Endothelial cell of umbilical vein (primary cell): ENCODE measurements at regions not wholly inside any gene's neighbourhood (a gene's known extent, or its start where the extent isn't known, plus 50 kb on each side); places are given as distances from the start of the nearest gene placed in this dataset.

Experiments used
- BruUV-seq: library from RNA; stranded (reverse); fragments of 400-500 nt; replicated peaks from 2 replicates; lab custom pipeline; 2021; lab: Mats Ljungman, UMichigan
- CTCF ChIA-PET: fragments of 300-600, 350-600 bp; sonication (Branson Sonifier 250); formaldehyde crosslinking; loops from one replicate; lab custom pipeline; 2021; ENCODE audit warnings: antibody characterized with exemption, inconsistent platforms; lab: Charles Lee
- POLR2A ChIA-PET: fragments of 300-600, 350-600 bp; sonication (Branson Sonifier 250); formaldehyde crosslinking; loops from one replicate; lab custom pipeline; 2021; ENCODE audit warnings: antibody characterized with exemption, inconsistent platforms; lab: Charles Lee
- DNase-seq: peaks from one replicate; pipeline ENCODE4 v3.0.0-alpha.2; 2011; ENCODE audit warnings: low read depth, low spot score
- FAIRE-seq: peaks from 2 replicates; lab custom pipeline; 2011; peaks lifted over from hg19 to GRCh38; lab: Jason Lieb, UNC
- H2AFZ ChIP-seq: 2 replicates; pipeline ENCODE4 v1.6.0; 2012; ENCODE audit warnings: low read depth, low read length, control low read depth, inconsistent platforms
- H3K27ac ChIP-seq: 2 replicates; pipeline ENCODE4 v1.5.1; 2011; ENCODE audit warnings: low read depth, mild to moderate bottlenecking, control low read depth, low read length, moderate library complexity; ENCODE audit not compliant: insufficient read depth
- H3K27me3 ChIP-seq, 2 experiments: 2 replicates each; pipeline versions ENCODE4 v1.6.0 to v1.6.1; 2011; ENCODE audit warnings: low read length in 2 of 2, mixed read lengths in 1 of 2; ENCODE audit not compliant: control insufficient read depth in 2 of 2, insufficient read depth in 2 of 2
- H3K36me3 ChIP-seq, 2 experiments: 2 replicates in 1 of 2; 3 replicates in 1 of 2; pipeline ENCODE4 v1.5.1; 2011; ENCODE audit warnings: low read length in 2 of 2, mild to moderate bottlenecking in 1 of 2, moderate library complexity in 1 of 2; ENCODE audit not compliant: control insufficient read depth in 2 of 2, insufficient read depth in 2 of 2; ENCODE audit errors: extremely low read depth in 1 of 2
- H3K4me1 ChIP-seq: 3 replicates; pipeline ENCODE4 v1.5.1; 2011; ENCODE audit warnings: mild to moderate bottlenecking, low read length; ENCODE audit not compliant: control insufficient read depth, insufficient read depth; ENCODE audit errors: extremely low read depth
- H3K4me2 ChIP-seq: 2 replicates; pipeline ENCODE4 v1.6.1; 2011; ENCODE audit warnings: low read length, control low read depth, mixed read lengths; ENCODE audit not compliant: insufficient read depth
- H3K4me3 ChIP-seq, 3 experiments: fragments of 200-600 bp in 1 of 3; sonication (generic), shearing (Covaris generic) in 1 of 3; replicated peaks in 1 of 3; 2 replicates each; pipeline ENCODE4 v1.5.1; 2011 to 2016; ENCODE audit warnings: control low read depth in 3 of 3, low read length in 3 of 3, mild to moderate bottlenecking in 2 of 3, inconsistent platforms in 1 of 3, low read depth in 1 of 3, moderate library complexity in 1 of 3; ENCODE audit not compliant: insufficient read depth in 1 of 3
- H3K79me2 ChIP-seq: 2 replicates; pipeline ENCODE4 v1.6.0; 2012; ENCODE audit warnings: low read length, inconsistent platforms; ENCODE audit not compliant: control insufficient read depth, insufficient read depth
- H3K9ac ChIP-seq: replicated peaks from 2 replicates; pipeline ENCODE3; 2011; ENCODE audit warnings: low read length, control low read depth; ENCODE audit not compliant: insufficient read depth; ENCODE audit errors: extremely low read depth
- H3K9me1 ChIP-seq: replicated peaks from 3 replicates; pipeline ENCODE4 v1.6.0; 2011; ENCODE audit warnings: mild to moderate bottlenecking, low read length; ENCODE audit not compliant: control insufficient read depth, insufficient read depth; ENCODE audit errors: extremely low read depth
- H3K9me3 ChIP-seq: replicated peaks from 2 replicates; pipeline ENCODE4 v1.5.1; 2012; ENCODE audit warnings: low read length, inconsistent platforms; ENCODE audit not compliant: control insufficient read depth, insufficient read depth
- H4K20me1 ChIP-seq: replicated peaks from 2 replicates; pipeline ENCODE3; 2011; ENCODE audit warnings: mild to moderate bottlenecking, low read length; ENCODE audit not compliant: control insufficient read depth, insufficient read depth; ENCODE audit errors: extremely low read depth
- CTCF ChIP-seq, 2 donors: IDR thresholded peaks; 1 replicate in 1 of 2; 2 replicates in 1 of 2; pipeline ENCODE4 v1.5.1; 2011; ENCODE audit warnings: low read length in 2 of 2, mild to moderate bottlenecking in 2 of 2, moderate library complexity in 2 of 2, control low read depth in 1 of 2, inconsistent platforms in 1 of 2, low read depth in 1 of 2; ENCODE audit not compliant: insufficient read depth in 1 of 2; ENCODE audit errors: extremely low read depth in 1 of 2
- EZH2 ChIP-seq: IDR thresholded peaks from 2 replicates; pipeline ENCODE4 v1.6.1; 2012; ENCODE audit warnings: borderline replicate concordance, low read depth, mild to moderate bottlenecking, moderate library complexity, low read length, inconsistent platforms; ENCODE audit not compliant: severe bottlenecking
- FOS ChIP-seq: IDR thresholded peaks from 2 replicates; pipeline ENCODE4 v1.6.1; 2011; ENCODE audit warnings: mild to moderate bottlenecking, low read length, moderate library complexity, borderline replicate concordance; ENCODE audit not compliant: insufficient read depth
- GATA2 ChIP-seq: IDR thresholded peaks from 2 replicates; pipeline ENCODE4 v1.7.0; 2011; ENCODE audit warnings: low read depth, mild to moderate bottlenecking, moderate library complexity, mixed read lengths, low read length; ENCODE audit not compliant: insufficient read length, insufficient read depth
- JUN ChIP-seq: IDR thresholded peaks from 2 replicates; pipeline ENCODE4 v1.6.1; 2011; ENCODE audit warnings: borderline replicate concordance, low read depth; ENCODE audit not compliant: insufficient read length, insufficient read depth
- MAX ChIP-seq: IDR thresholded peaks from 2 replicates; pipeline ENCODE4 v1.6.1; 2011; ENCODE audit not compliant: insufficient read depth, insufficient read length
- MYC ChIP-seq: IDR thresholded peaks from one replicate; pipeline ENCODE4 v1.6.1; 2011; ENCODE audit warnings: mild to moderate bottlenecking, low read depth, low read length
- POLR2AphosphoS5 ChIP-seq: IDR thresholded peaks from 2 replicates; pipeline ENCODE4 v1.6.1; 2012; ENCODE audit warnings: low read depth, mild to moderate bottlenecking, control low read depth, low read length, moderate library complexity; ENCODE audit not compliant: insufficient read depth
- dilution Hi-C: fragments of 300-500 bp; cut with MboI; formaldehyde crosslinking; loops from one replicate; pipeline ENCODE4 v1.15.0; 2019; ENCODE audit warnings: low sequenced_read_pairs; ENCODE audit not compliant: extremely low pct_ligation_motif_present
- intact Hi-C: fragments of 100-400 bp; cut with micrococcal nuclease; formaldehyde crosslinking; loops from one replicate; pipeline ENCODE4 v1.10.0; 2022

GRCh38 chr6:89028774-89029173, 51.8 kb upstream of the PNRC1 start:
- dilution Hi-C loops, result no loop called here
- Histone ChIP-seq H3K9me3 (no peaks in the 10 kb centered on the region), H3K4me1 (no peaks in the 10 kb centered on the region), H3K36me3 (no peaks in the 10 kb centered on the region), H3K27ac (no peak overlapping the region), H3K79me2 (no peaks in the 10 kb centered on the region), H3K27me3 (no peaks in the 10 kb centered on the region), H2AFZ (no peak overlapping the region), H3K9ac (no peak overlapping the region), H3K4me3 (no peak overlapping the region), H4K20me1 (no peaks in the 10 kb centered on the region), H3K4me2 (no peak overlapping the region), H3K9me1 (no peaks in the 10 kb centered on the region)
- ChIA-PET CTCF (interaction anchor here (1.0 to 2.3 kb wide), 2 partner anchors 17 to 45 kb away, joined by 3 to 5 read pairs; no protein-coding TSS in a partner anchor), POLR2A (no interaction called here)
- no peak for DNase-seq
- FAIRE-seq, result no peak
- no peak for TF ChIP-seq EZH2
- no peak for TF ChIP-seq MYC
- TF ChIP-seq CTCF (IDR thresholded peaks at IDR 0.05; ENCODE audit: extremely low read depth in 1 of 2, insufficient read depth in 1 of 2, low read depth in 1 of 2, low read length in 2 of 2), result no peak
- no peak for TF ChIP-seq GATA2
- no peak for TF ChIP-seq JUN
- no peak for TF ChIP-seq FOS
- no peak for TF ChIP-seq POLR2AphosphoS5
- no peak for TF ChIP-seq MAX
- no TSS peak for BruUV-seq
- intact Hi-C loops, result no loop called here
